T47D (cell line): ENCODE measurements at regions not wholly inside any gene's neighbourhood (a gene's known extent, or its start where the extent isn't known, plus 50 kb on each side); places are given as distances from the start of the nearest gene placed in this dataset.
"Not testable (repeated sequence)": the region's sequence is repeated elsewhere in the genome, so short reads cannot be mapped to it uniquely, and the experiment has no call there.

ENCODE experiments used
- DNase-seq, 2 experiments: peaks; one replicate each; pipeline versions ENCODE4 v3.0.0 to v3.0.0-alpha.2; 2011 to 2012; ENCODE audit warnings: low read depth in 1 of 2, low spot score in 1 of 2
- JUND ChIP-seq: IDR thresholded peaks from 2 replicates; pipeline ENCODE4 v1.6.1; 2012; ENCODE audit warnings: low read depth
- in situ Hi-C: cut with HindIII; loops from 2 replicates; pipeline ENCODE4 v1.10.0; 2016; ENCODE audit warnings: low sequenced_read_pairs, low pct_unique_long_range_greater_than_20kb

DNA sequence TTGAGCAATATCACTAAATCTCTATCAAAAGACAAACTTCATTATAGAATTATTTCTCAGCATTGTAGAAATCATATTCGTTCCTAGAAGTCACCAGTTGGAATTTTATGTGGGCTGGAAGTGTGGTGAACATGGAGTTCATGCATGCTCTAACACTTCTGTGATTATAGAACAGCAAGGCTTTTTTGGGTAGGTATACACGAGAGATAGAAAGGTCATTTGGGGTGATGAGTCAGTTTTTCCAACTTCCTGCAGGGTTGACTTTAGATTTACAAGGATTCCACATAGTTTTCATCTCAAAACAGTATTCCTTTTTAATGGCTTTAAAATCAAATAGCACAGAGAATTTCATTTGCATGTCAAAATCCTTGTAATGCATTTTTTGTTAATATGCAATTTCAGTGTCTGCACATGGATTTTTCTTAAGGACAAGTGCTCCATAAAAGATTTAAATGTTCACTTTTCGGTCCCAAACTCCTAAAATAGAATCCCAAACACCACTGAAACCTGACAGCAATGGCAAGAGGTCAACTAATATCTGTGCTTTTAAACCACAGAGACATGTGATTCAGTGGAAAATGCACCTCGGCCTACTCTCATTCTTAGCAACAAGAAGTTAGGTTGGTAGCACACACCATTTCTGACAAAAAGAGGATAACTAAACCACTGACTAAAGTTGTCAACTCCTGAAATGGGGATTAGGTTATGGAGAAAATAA, 211.0 kb downstream of the MOXD1 start:
- no peak for TF ChIP-seq JUND
- DNase-seq, result no peak
- in situ Hi-C loops, result no loop called here

- no peak for TF ChIP-seq JUND
- in situ Hi-C loops, result no loop called here
- DNase-seq, result no peak
Observed at GRCh38 chr6:132188556-132189264, 212.6 kb downstream of the MOXD1 start.

GRCh38 chr6:132187816-132188215, 213.5 kb downstream of the MOXD1 start:
- no peak for TF ChIP-seq JUND
- DNase-seq, result no peak
- in situ Hi-C loops, result no loop called here

DNA sequence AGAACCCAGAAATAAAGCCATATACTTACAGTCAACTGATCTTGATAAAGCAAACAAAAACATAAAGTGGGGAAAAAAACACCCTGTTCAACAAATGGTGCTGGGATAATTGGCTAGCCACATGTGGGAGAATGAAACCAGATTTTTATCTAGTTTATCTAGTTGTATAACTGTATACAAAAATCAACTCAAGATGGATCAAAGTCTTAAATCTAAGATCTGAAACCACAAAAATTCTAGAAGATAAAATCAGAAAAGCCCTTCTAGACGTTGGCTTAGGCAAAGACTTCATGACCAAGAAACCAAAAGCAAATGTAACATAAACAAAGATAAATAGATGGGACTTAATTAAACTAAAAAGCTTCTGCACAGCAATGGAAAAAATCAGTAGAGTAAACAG, 216.3 kb downstream of the MOXD1 start:
- DNase-seq, in situ Hi-C loops: not testable (repeated sequence)

DNA sequence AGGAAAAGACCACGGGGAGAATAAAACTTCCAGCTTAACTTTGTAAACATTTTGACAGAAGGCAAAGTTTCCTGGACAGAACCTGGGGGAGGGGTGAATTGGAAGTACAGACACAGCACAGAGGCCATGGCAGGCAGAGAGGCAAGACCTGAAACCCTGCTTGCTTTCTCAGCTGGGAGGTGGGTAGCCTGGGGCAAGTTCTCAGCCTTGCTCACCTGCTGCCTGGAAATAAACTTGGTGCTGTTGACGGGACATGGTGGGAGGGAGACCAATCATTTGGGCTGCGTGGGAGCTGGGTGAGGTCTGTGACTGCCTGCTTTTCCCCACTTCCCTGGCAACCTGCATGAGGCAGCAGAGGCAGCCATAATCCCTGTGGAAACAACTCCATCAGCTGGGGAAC, 221.3 kb downstream of the MOXD1 start:
- DNase-seq, result peak in 1 of 2 experiments; percentile 15
- in situ Hi-C loops, result no loop called here
- TF ChIP-seq JUND, result no peak

GRCh38 chr6:132174919-132175318, 223.7 kb upstream of the CCN2 start:
- in situ Hi-C loops, result no loop called here
- no peak for TF ChIP-seq JUND
- DNase-seq, result no peak

- no peak for TF ChIP-seq JUND
- in situ Hi-C loops, result no loop called here
- DNase-seq, result no peak
Observed at GRCh38 chr6:132168961-132169360, 217.8 kb upstream of the CCN2 start.

DNA sequence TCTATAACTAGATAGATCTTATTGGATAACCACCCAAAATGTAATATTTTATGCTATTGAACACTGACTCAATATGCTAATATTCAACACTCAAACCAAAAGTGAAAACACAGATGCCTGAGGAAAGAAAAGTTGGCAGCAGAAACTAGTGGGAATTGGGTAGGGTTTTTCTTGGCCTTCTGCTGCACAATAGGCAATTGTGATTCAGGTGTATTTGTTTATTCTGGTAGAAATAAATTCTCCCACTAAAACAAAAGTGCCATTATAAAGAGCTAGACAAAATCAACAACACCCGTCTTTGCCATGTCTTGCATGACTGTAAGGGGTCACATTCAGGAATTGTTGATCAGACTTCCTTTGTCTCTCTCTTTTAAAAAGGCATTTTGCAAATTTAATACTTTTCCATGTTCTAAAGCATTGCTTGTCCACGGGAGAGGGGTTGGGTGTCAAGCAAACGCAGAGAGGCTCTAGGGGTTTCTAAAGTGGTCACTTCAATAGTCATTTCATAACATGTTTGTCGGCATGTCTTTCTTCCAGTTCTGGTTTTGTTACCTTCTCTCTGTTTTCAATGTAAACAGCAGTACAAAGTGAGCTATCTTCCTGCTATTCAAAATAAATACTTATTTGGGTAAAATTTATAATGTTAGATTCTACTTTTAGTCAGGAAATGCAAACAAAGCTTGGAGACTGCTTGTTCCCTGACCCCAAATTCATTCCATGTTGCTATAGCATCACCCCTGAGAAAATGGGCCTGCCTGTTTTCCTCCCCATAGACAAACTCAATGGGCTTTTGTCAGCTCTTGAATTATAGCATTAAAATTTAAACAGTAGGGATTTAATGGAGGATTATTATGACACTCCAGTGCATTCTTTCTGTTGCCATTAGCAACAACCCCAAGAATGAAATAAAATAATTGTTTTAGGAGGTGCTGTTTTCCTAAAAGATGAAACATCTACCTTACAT, 217.0 kb upstream of the CCN2 start:
- in situ Hi-C loops, result no loop called here
- TF ChIP-seq JUND, result no peak
- DNase-seq, result no peak

GRCh38 chr6:132166526-132167051, 215.4 kb upstream of the CCN2 start:
- DNase-seq, result no peak
- in situ Hi-C loops, result no loop called here

GRCh38 chr6:132165677-132166076, 214.5 kb upstream of the CCN2 start:
- in situ Hi-C loops, result no loop called here
- no peak for TF ChIP-seq JUND

More at GRCh38 chr6:132166526-132167051, 215.4 kb upstream of the CCN2 start:
- TF ChIP-seq JUND, result no peak

GRCh38 chr6:132161283-132161682, 210.1 kb upstream of the CCN2 start:
- in situ Hi-C loops, result no loop called here
- TF ChIP-seq JUND, result no peak
- peak in 1 of 2 experiments; percentile 30 for DNase-seq

More at GRCh38 chr6:132165677-132166076, 214.5 kb upstream of the CCN2 start:
- no peak for DNase-seq

DNA sequence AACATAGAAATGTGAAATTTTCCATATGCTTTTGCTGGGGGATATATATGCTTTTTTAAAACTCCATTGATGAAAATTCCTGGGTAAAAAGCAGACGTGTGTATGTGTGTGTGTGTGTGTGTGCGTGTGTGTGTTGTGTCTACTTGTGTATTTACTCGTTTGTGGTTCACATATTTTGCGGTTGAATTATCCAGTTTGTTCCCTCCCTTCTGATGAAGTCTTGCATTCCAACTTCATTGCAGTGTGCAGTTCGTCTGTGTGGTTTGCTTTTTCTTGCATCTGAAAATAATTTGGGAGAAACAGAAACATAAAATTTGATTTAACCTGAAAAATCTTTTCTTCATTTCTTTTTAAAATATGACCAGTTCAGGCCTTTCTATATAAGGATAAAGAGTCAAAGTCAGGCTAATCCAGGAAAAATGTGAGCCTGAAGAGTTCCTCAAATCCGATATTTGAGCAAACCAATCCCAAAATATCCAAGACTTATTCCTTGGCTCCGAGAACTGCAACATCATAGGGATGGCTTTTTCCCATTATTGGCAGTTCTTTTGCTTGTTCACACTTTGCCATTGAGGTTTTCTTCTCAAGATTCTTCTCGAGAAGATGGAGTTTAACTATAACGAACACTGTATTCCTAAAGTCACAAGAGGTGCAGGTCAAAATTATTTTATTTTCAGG, 202.2 kb upstream of the CCN2 start:
- peak in 1 of 2 experiments; percentile 71 for DNase-seq
- no peak for TF ChIP-seq JUND
- in situ Hi-C loops, result no loop called here
